ENCODE measurements at regions not wholly inside any gene's neighbourhood (a gene's known extent, or its start where the extent isn't known, plus 50 kb on each side); places are given as distances from the start of the nearest gene placed in this dataset.

GRCh38 chr18:64852281-64852680, 703.4 kb upstream of the LINC00305 start:
- TF ChIP-seq POLR2A (IDR thresholded peaks at IDR 0.05; ENCODE audit: low read length): no peak
- no peak for TF ChIP-seq GATA1 (IDR thresholded peaks at IDR 0.05; ENCODE audit: low read depth, low read length)
